ENCODE measurements at regions not wholly inside any gene's neighbourhood (a gene's known extent, or its start where the extent isn't known, plus 50 kb on each side); places are given as distances from the start of the nearest gene placed in this dataset.

- no peaks in the 10 kb centered on the region for H3K27me3 ChIP-seq
- 20 to 68% methylated on average over 1 to 3 of the region's 3 CpGs for WGBS, 2 donors (ENCODE audit: low coverage in 1 of 2)
- TF ChIP-seq CTCF (IDR thresholded peaks at IDR 0.05) (no peak), POLR2AphosphoS5 (IDR thresholded peaks at IDR 0.05) (no peak), EP300 (IDR thresholded peaks at IDR 0.05; ENCODE audit: low read depth) (no peak), POLR2A (IDR thresholded peaks at IDR 0.05) (no peak)
- no peak overlapping the region for H3K4me3 ChIP-seq
- H3K4me1 ChIP-seq = peaks cover 0 to 13% (median 3%) of the 10 kb centered on the region in 4 donors
- H3K9me3 ChIP-seq = no peaks in the 10 kb centered on the region
- intact Hi-C loops (cut with DNase I; ENCODE audit: low total_unique reads) = no loop called here
- in situ Hi-C loops (cut with MboI; ENCODE audit: low pct_ligation_motif_present in 1 of 4, low pct_unique_long_range_greater_than_20kb in 1 of 4, low sequenced_read_pairs in 3 of 4) = no loop called here
- H3K36me3 ChIP-seq = no peaks in the 10 kb centered on the region
- H3K27ac ChIP-seq = no peak overlapping the region
- no peak for DNase-seq
Measured at GRCh38 chr15:31500766-31501449, 174.3 kb downstream of the KLF13 start.

- in situ Hi-C loops (cut with MboI; ENCODE audit: low pct_ligation_motif_present in 1 of 4, low pct_unique_long_range_greater_than_20kb in 1 of 4, low sequenced_read_pairs in 3 of 4) = no loop called here
- no peaks in the 10 kb centered on the region for H3K27me3 ChIP-seq
- intact Hi-C loops (cut with DNase I; ENCODE audit: low total_unique reads) = no loop called here
- H3K4me1 ChIP-seq = peaks cover 0 to 13% (median 3%) of the 10 kb centered on the region in 4 donors
- TF ChIP-seq POLR2AphosphoS5 (IDR thresholded peaks at IDR 0.05) (no peak), POLR2A (IDR thresholded peaks at IDR 0.05) (no peak), EP300 (IDR thresholded peaks at IDR 0.05; ENCODE audit: low read depth) (no peak), CTCF (IDR thresholded peaks at IDR 0.05) (no peak)
- no peaks in the 10 kb centered on the region for H3K9me3 ChIP-seq
- 94 to 97% methylated on average over 5 to 12 of the region's 12 CpGs for WGBS, 2 donors (ENCODE audit: low coverage in 1 of 2)
- H3K4me3 ChIP-seq = no peak overlapping the region
- no peaks in the 10 kb centered on the region for H3K36me3 ChIP-seq
- H3K27ac ChIP-seq = no peak overlapping the region
- no peak for DNase-seq
Measured at GRCh38 chr15:31501536-31502157, 175.0 kb downstream of the KLF13 start.

- Histone ChIP-seq H3K27ac (no peak overlapping the region), H3K4me1 (peaks cover 0 to 12% (median 3%) of the 10 kb centered on the region in 4 donors), H3K9me3 (no peaks in the 10 kb centered on the region), H3K27me3 (no peaks in the 10 kb centered on the region), H3K36me3 (no peaks in the 10 kb centered on the region), H3K4me3 (no peak overlapping the region)
- 80 to 95% methylated on average over 2 to 13 of the region's 13 CpGs for WGBS, 2 donors (ENCODE audit: low coverage in 1 of 2)
- intact Hi-C loops (cut with DNase I; ENCODE audit: low total_unique reads) (no loop called here), in situ Hi-C loops (cut with MboI; ENCODE audit: low pct_ligation_motif_present in 1 of 4, low pct_unique_long_range_greater_than_20kb in 1 of 4, low sequenced_read_pairs in 3 of 4) (no loop called here)
- TF ChIP-seq POLR2AphosphoS5 (IDR thresholded peaks at IDR 0.05) (no peak), EP300 (IDR thresholded peaks at IDR 0.05; ENCODE audit: low read depth) (no peak), CTCF (IDR thresholded peaks at IDR 0.05) (no peak), POLR2A (IDR thresholded peaks at IDR 0.05) (no peak)
- no peak for DNase-seq
Measured at GRCh38 chr15:31502541-31503229, 176.1 kb downstream of the KLF13 start.

- DNase-seq = no peak
- in situ Hi-C loops (cut with MboI; ENCODE audit: low pct_ligation_motif_present in 1 of 4, low pct_unique_long_range_greater_than_20kb in 1 of 4, low sequenced_read_pairs in 3 of 4) (no loop called here), intact Hi-C loops (cut with DNase I; ENCODE audit: low total_unique reads) (no loop called here)
- Histone ChIP-seq H3K4me1 (peaks cover 0 to 7% (median 3%) of the 10 kb centered on the region in 4 donors), H3K36me3 (no peaks in the 10 kb centered on the region), H3K27ac (no peak overlapping the region), H3K9me3 (no peaks in the 10 kb centered on the region), H3K27me3 (no peaks in the 10 kb centered on the region), H3K4me3 (no peak overlapping the region)
- WGBS, 2 donors (ENCODE audit: low coverage in 1 of 2) = 80 to 100% methylated on average over 1 to 6 of the region's 6 CpGs
- TF ChIP-seq POLR2A (IDR thresholded peaks at IDR 0.05) (no peak), POLR2AphosphoS5 (IDR thresholded peaks at IDR 0.05) (no peak), CTCF (IDR thresholded peaks at IDR 0.05) (no peak), EP300 (IDR thresholded peaks at IDR 0.05; ENCODE audit: low read depth) (no peak)
Measured at GRCh38 chr15:31503256-31503655, 176.6 kb downstream of the KLF13 start.

Measured in transverse colon (tissue), 4 donors.